ENCODE measurements at regions not wholly inside any gene's neighbourhood (a gene's known extent, or its start where the extent isn't known, plus 50 kb on each side); places are given as distances from the start of the nearest gene placed in this dataset.

- TF ChIP-seq ZBTB33 (IDR thresholded peaks at IDR 0.05) (no peak), ELK1 (IDR thresholded peaks at IDR 0.05; ENCODE audit: low read depth, low read length) (no peak), YY1 (IDR thresholded peaks at IDR 0.05; ENCODE audit: low read depth, low read length) (no peak)
Observed at GRCh38 chr3:44068753-44069152, 172.9 kb upstream of the TOPAZ1 start (continued).

GRCh38 chr3:44069276-44069675 lies 172.4 kb upstream of the TOPAZ1 start:
- Histone ChIP-seq H2AFZ (ENCODE audit: control insufficient read depth, low read depth, low read length) (no peak overlapping the region), H3K4me2 (ENCODE audit: control insufficient read depth, insufficient read depth) (no peak overlapping the region), H4K20me1 (ENCODE audit: control insufficient read depth, insufficient read depth) (no peaks in the 10 kb centered on the region), H3K79me2 (ENCODE audit: control insufficient read depth, insufficient read depth, low read length) (peaks cover 2% of the 10 kb centered on the region), H3K27me3 (replicated peaks in 1 of 2; ENCODE audit: control insufficient read depth in 2 of 2, insufficient read depth in 2 of 2, low read length in 1 of 2) (no peaks in the 10 kb centered on the region), H3K9ac (ENCODE audit: control insufficient read depth, insufficient read depth, low read length) (no peak overlapping the region), H3K4me1 (ENCODE audit: control insufficient read depth, insufficient read depth, low read length) (peaks cover 13% of the 10 kb centered on the region; the same call in 1 of the 2 replicates), H3K9me3 (replicated peaks; ENCODE audit: control insufficient read depth, insufficient read depth, low read length) (no peaks in the 10 kb centered on the region), H3K4me3 (no peak overlapping the region), H3K36me3 (ENCODE audit: control insufficient read depth in 2 of 2, insufficient read depth in 2 of 2, low read length in 1 of 2) (peaks cover 0 to 2% of the 10 kb centered on the region in 2 experiments; a peak in 1 of 4 replicates), H3K27ac (ENCODE audit: control insufficient read depth, insufficient read depth) (no peak overlapping the region)
- ChIA-PET RAD21 (ENCODE audit: unreplicated experiment) (no interaction called here), CTCF (no interaction called here), POLR2A (no interaction called here), SMC1A (ENCODE audit: uncharacterized antibody, unreplicated experiment) (interaction anchor here (1.5 kb wide), 1 partner anchor 66 kb away, joined by 3 read pairs; no protein-coding TSS in a partner anchor)
- DNase-seq (ENCODE audit: low read depth, low spot score) (no peak), ATAC-seq (no peak), FAIRE-seq (no peak)
- in situ Hi-C loops (cut with MboI): no loop called here
- BruUV-seq (replicated peaks): no TSS peak
- no peak for TF ChIP-seq RAD21 (IDR thresholded peaks at IDR 0.05; ENCODE audit: insufficient read depth, low read depth, low read length)
- TF ChIP-seq TARDBP (IDR thresholded peaks at IDR 0.05; ENCODE audit: borderline replicate concordance): no peak
- TF ChIP-seq ZBTB11 (CRISPR knock-in tag; IDR thresholded peaks at IDR 0.05): no peak
- TF ChIP-seq MYB (IDR thresholded peaks at IDR 0.05; ENCODE audit: borderline replicate concordance, low read depth, low read length): no peak
- no peak for TF ChIP-seq EP300 (IDR thresholded peaks at IDR 0.05; ENCODE audit: borderline replicate concordance in 1 of 2, control insufficient read depth in 1 of 2, low read depth in 2 of 2, low read length in 2 of 2)
- TF ChIP-seq TAF1 (IDR thresholded peaks at IDR 0.05; ENCODE audit: borderline replicate concordance, low read depth, low read length): no peak
- no peak for TF ChIP-seq PAX8 (IDR thresholded peaks at IDR 0.05)
- no peak for TF ChIP-seq IKZF1 (conservative IDR thresholded peaks at IDR 0.05)
- no peak for TF ChIP-seq SMAD1 (IDR thresholded peaks at IDR 0.05; ENCODE audit: low read depth, partially characterized antibody)
- TF ChIP-seq BCL11A (IDR thresholded peaks at IDR 0.05; ENCODE audit: low read depth, low read length): no peak
- no peak for TF ChIP-seq FOXK2 (IDR thresholded peaks at IDR 0.05)
- no peak for TF ChIP-seq YY1 (IDR thresholded peaks at IDR 0.05; ENCODE audit: low read depth, low read length)
- WGBS (ENCODE audit: insufficient coverage, insufficient replicate concordance, low lambda C conversion rate, missing lambda C conversion rate): 64% methylated on average over 5 of the region's 5 CpGs
- intact Hi-C loops (cut with micrococcal nuclease; ENCODE audit: unreplicated experiment): no loop called here
